LNCAP (cell line): ENCODE measurements at regions not wholly inside any gene's neighbourhood (a gene's known extent, or its start where the extent isn't known, plus 50 kb on each side); places are given as distances from the start of the nearest gene placed in this dataset.

Experiments used
- CTCF ChIP-seq: fragments of 450-650 bp; IDR thresholded peaks from 2 replicates; pipeline ENCODE4 v1.5.1; 2017; ENCODE audit warnings: mild to moderate bottlenecking

GRCh38 chr11:37474889-37475288 lies 876.9 kb upstream of the RAG2 start:
- no peak for TF ChIP-seq CTCF

GRCh38 chr11:37468344-37468743 lies 870.3 kb upstream of the RAG2 start:
- no peak for TF ChIP-seq CTCF

- no peak for TF ChIP-seq CTCF
Measured at GRCh38 chr11:37465221-37465620, 867.2 kb upstream of the RAG2 start.

GRCh38 chr11:37459456-37459855 lies 861.4 kb upstream of the RAG2 start:
- TF ChIP-seq CTCF: no peak

- no peak for TF ChIP-seq CTCF
Measured at GRCh38 chr11:37456746-37457145, 858.7 kb upstream of the RAG2 start.

- TF ChIP-seq CTCF: no peak
Measured at GRCh38 chr11:37451903-37452302, 853.9 kb upstream of the RAG2 start.

- TF ChIP-seq CTCF: no peak
Measured at GRCh38 chr11:37450613-37451012, 852.6 kb upstream of the RAG2 start.

- TF ChIP-seq CTCF: peak; percentile 29; the same call in 1 of the 2 replicates
Measured at GRCh38 chr11:37449146-37449545, 851.1 kb upstream of the RAG2 start.
